ENCODE measurements at regions not wholly inside any gene's neighbourhood (a gene's known extent, or its start where the extent isn't known, plus 50 kb on each side); places are given as distances from the start of the nearest gene placed in this dataset.
"Not testable (repeated sequence)": the region's sequence is repeated elsewhere in the genome, so short reads cannot be mapped to it uniquely, and the experiment has no call there.

GRCh38 chr12:89765959-89766824, 57.6 kb upstream of the ATP2B1 start:
- no peak overlapping the region for H4K8ac ChIP-seq (replicated peaks; ENCODE audit: insufficient read length, low read depth, low read length)
- no peak overlapping the region for H3K4me2 ChIP-seq (ENCODE audit: insufficient read depth, insufficient read length, low read length)
- H2BK5ac ChIP-seq (ENCODE audit: insufficient read length, low read length), result no peak overlapping the region
- H2AK5ac ChIP-seq (ENCODE audit: insufficient read length, low read length), result no peak overlapping the region
- H3K9me3 ChIP-seq (ENCODE audit: control insufficient read depth, low read depth, low read length), result no peaks in the 10 kb centered on the region
- H4K20me1 ChIP-seq (ENCODE audit: control insufficient read depth, insufficient read depth, insufficient read length), result no peaks in the 10 kb centered on the region
- DNase-seq, result no peak
- H3K79me2 ChIP-seq (ENCODE audit: insufficient read depth, low read length), result no peaks in the 10 kb centered on the region
- H3K56ac ChIP-seq (ENCODE audit: insufficient read length, low read depth, low read length), result no peak overlapping the region
- no CpG with 5 or more reads among the region's 3 CpGs for WGBS (ENCODE audit: extremely low coverage, insufficient read length, low lambda C conversion rate)
- H3K4me1 ChIP-seq (ENCODE audit: insufficient read depth, low read length), result no peaks in the 10 kb centered on the region
- no peak overlapping the region for H3K14ac ChIP-seq (ENCODE audit: insufficient read depth, low read length)
- no peak overlapping the region for H3T11ph ChIP-seq (ENCODE audit: low read length)
- H3K27me3 ChIP-seq (ENCODE audit: insufficient read depth, low read length), result no peaks in the 10 kb centered on the region
- H3K9ac ChIP-seq (ENCODE audit: extremely low read depth, insufficient read length, low read length), result no peak overlapping the region
- no peak for TF ChIP-seq CTCF (conservative IDR thresholded peaks at IDR 0.05)
- no peak overlapping the region for H2BK20ac ChIP-seq (ENCODE audit: low read depth, low read length, poor library complexity, severe bottlenecking)
- Mint-ChIP-seq H3K27me3 (ENCODE audit: low read depth) (peaks cover 1% of the 10 kb centered on the region; the same call in 1 of the 2 replicates), H3K27ac (no peak overlapping the region), H3K4me1 (no peaks in the 10 kb centered on the region), H3K4me3 (no peak overlapping the region), H3K36me3 (ENCODE audit: insufficient read depth in 1 of 3, low read depth in 3 of 3) (no peaks in the 10 kb centered on the region; a peak in 1 of 7 replicates), H3K9me3 (no peaks in the 10 kb centered on the region)
- no peak overlapping the region for H3K27ac ChIP-seq (ENCODE audit: insufficient read length, low read depth, low read length)
- no peaks in the 10 kb centered on the region for H3K23me2 ChIP-seq (ENCODE audit: insufficient read length, low read depth, low read length, poor library complexity, severe bottlenecking)
- no peak overlapping the region for H4K91ac ChIP-seq (ENCODE audit: insufficient read length, low read depth, low read length)
- no peak overlapping the region for H3K23ac ChIP-seq (ENCODE audit: insufficient read length, low read depth, low read length)
- no peak overlapping the region for H2BK15ac ChIP-seq (ENCODE audit: low read depth, low read length)
- no peak overlapping the region for H3K4ac ChIP-seq (ENCODE audit: low read depth, low read length)
- H2AFZ ChIP-seq (ENCODE audit: low read length), result no peak overlapping the region
- H2BK12ac ChIP-seq (ENCODE audit: insufficient read length, low read depth, low read length), result no peak overlapping the region
- no peak overlapping the region for H4K5ac ChIP-seq (ENCODE audit: insufficient read length, low read depth, low read length)
- H3K79me1 ChIP-seq (ENCODE audit: insufficient read depth, low read depth, low read length, poor library complexity, severe bottlenecking), result no peaks in the 10 kb centered on the region
- H3K18ac ChIP-seq (ENCODE audit: insufficient read length, low read depth, low read length), result no peak overlapping the region
- no peak overlapping the region for H2BK120ac ChIP-seq (ENCODE audit: low read depth, low read length, poor library complexity, severe bottlenecking)

GRCh38 chr12:89764164-89764563, 55.5 kb upstream of the ATP2B1 start:
- WGBS (ENCODE audit: extremely low coverage, insufficient read length, low lambda C conversion rate), result no CpG with 5 or more reads among the region's 4 CpGs
- H3K56ac ChIP-seq (ENCODE audit: insufficient read length, low read depth, low read length); H3K23me2 ChIP-seq (ENCODE audit: insufficient read length, low read depth, low read length, poor library complexity, severe bottlenecking); H2BK20ac ChIP-seq (ENCODE audit: low read depth, low read length, poor library complexity, severe bottlenecking); H3K4ac ChIP-seq (ENCODE audit: low read depth, low read length); H2BK15ac ChIP-seq (ENCODE audit: low read depth, low read length); H3K79me1 ChIP-seq (ENCODE audit: insufficient read depth, low read depth, low read length, poor library complexity, severe bottlenecking); H3K79me2 ChIP-seq (ENCODE audit: insufficient read depth, low read length); H2BK5ac ChIP-seq (ENCODE audit: insufficient read length, low read length); H3K23ac ChIP-seq (ENCODE audit: insufficient read length, low read depth, low read length); DNase-seq; H3K9ac ChIP-seq (ENCODE audit: extremely low read depth, insufficient read length, low read length); H4K91ac ChIP-seq (ENCODE audit: insufficient read length, low read depth, low read length); H3K9me3 Mint-ChIP-seq; H3K9me3 ChIP-seq (ENCODE audit: control insufficient read depth, low read depth, low read length); H4K8ac ChIP-seq (replicated peaks; ENCODE audit: insufficient read length, low read depth, low read length); H2AK5ac ChIP-seq (ENCODE audit: insufficient read length, low read length); H3K4me2 ChIP-seq (ENCODE audit: insufficient read depth, insufficient read length, low read length); H3K4me3 Mint-ChIP-seq; H3K4me1 Mint-ChIP-seq; H3K18ac ChIP-seq (ENCODE audit: insufficient read length, low read depth, low read length); H4K20me1 ChIP-seq (ENCODE audit: control insufficient read depth, insufficient read depth, insufficient read length); H3K4me1 ChIP-seq (ENCODE audit: insufficient read depth, low read length); H4K5ac ChIP-seq (ENCODE audit: insufficient read length, low read depth, low read length); H3K27me3 ChIP-seq (ENCODE audit: insufficient read depth, low read length); H2BK12ac ChIP-seq (ENCODE audit: insufficient read length, low read depth, low read length); H2BK120ac ChIP-seq (ENCODE audit: low read depth, low read length, poor library complexity, severe bottlenecking); H2AFZ ChIP-seq (ENCODE audit: low read length); H3K14ac ChIP-seq (ENCODE audit: insufficient read depth, low read length); H3T11ph ChIP-seq (ENCODE audit: low read length); H3K27ac ChIP-seq (ENCODE audit: insufficient read length, low read depth, low read length); H3K36me3 Mint-ChIP-seq (ENCODE audit: insufficient read depth in 1 of 3, low read depth in 3 of 3); H3K27me3 Mint-ChIP-seq (ENCODE audit: low read depth); H3K27ac Mint-ChIP-seq: not testable (repeated sequence)

Data from H9 (cell line).